ENCODE measurements at regions not wholly inside any gene's neighbourhood (a gene's known extent, or its start where the extent isn't known, plus 50 kb on each side); places are given as distances from the start of the nearest gene placed in this dataset.

DNA sequence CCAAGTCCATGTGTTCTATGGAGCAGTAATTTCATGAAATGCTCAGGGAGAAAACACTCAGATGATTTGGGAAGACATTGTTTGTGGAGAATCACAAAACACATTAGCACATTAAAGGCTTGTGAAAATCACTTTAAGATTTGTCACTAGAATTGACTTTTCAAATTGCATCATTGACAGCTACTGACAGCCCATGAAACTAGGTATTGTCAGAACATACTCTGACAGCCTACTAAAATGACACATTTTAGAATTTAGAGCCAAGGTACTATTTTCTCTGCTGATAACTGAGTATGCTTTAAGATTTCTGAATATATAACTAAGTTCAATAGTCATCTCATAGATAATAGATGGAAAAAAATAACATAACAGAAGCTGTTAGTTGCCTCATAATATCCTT, 67.4 kb upstream of the FOXC1 start:
- H3K4me3 ChIP-seq (replicated peaks in 1 of 2; ENCODE audit: low read depth in 2 of 2, low read length in 2 of 2): no peak overlapping the region
- TF ChIP-seq CTCF (IDR thresholded peaks at IDR 0.05; ENCODE audit: low read depth, low read length): no peak
- DNase-seq (ENCODE audit: low read depth in 2 of 2): no peak

- H3K4me3 ChIP-seq (replicated peaks in 1 of 2; ENCODE audit: low read depth in 2 of 2, low read length in 2 of 2): no peak overlapping the region
- TF ChIP-seq CTCF (IDR thresholded peaks at IDR 0.05; ENCODE audit: low read depth, low read length): no peak
- DNase-seq (ENCODE audit: low read depth in 2 of 2): no peak
Measured at GRCh38 chr6:1542764-1543163, 67.0 kb upstream of the FOXC1 start.

- no peak for TF ChIP-seq CTCF (IDR thresholded peaks at IDR 0.05; ENCODE audit: low read depth, low read length)
- DNase-seq (ENCODE audit: low read depth in 2 of 2): no peak
- no peak overlapping the region for H3K4me3 ChIP-seq (replicated peaks in 1 of 2; ENCODE audit: low read depth in 2 of 2, low read length in 2 of 2)
Measured at GRCh38 chr6:1544000-1544399, 65.7 kb upstream of the FOXC1 start.

DNA sequence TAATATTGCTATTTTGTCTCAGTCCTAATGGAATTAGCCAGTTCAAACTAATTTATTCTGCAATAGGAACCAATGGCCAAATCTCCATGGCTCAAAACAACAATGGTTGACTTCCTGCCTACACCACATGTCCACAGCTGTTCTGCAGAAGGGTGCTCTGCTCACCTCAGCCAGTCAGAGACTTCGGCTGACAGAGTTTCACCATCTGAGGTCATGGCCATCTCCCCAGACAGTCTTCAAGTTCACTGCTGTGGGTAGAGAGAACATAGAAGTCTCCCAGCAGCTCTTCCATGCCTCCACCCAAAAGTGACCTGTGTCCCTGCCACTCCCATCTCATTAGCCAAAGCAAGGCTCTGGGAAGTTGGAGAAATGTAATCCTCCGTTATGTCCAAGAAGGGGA, 65.1 kb upstream of the FOXC1 start:
- H3K4me3 ChIP-seq (replicated peaks in 1 of 2; ENCODE audit: low read depth in 2 of 2, low read length in 2 of 2): no peak overlapping the region
- TF ChIP-seq CTCF (IDR thresholded peaks at IDR 0.05; ENCODE audit: low read depth, low read length): no peak
- DNase-seq (ENCODE audit: low read depth in 2 of 2): no peak

DNA sequence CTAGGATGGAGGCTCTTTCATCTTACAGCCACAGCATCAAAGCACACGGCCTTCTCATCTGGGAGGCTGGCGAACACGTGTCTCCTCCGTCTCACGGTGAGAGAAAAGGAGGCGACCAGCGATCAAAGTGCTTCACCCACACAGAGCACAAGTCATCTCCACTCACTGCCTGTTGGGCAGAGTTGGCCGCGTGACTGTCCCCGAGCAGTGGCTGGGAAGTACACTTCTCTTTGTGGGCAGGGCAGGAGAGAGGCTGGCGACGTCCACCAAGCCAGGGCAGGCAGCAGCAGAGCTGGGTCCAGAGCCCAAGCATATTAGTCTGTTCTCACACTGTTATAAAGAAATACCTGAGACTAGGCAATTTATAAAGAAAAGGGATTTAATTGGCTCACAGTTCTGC, 64.1 kb upstream of the FOXC1 start:
- no peak for DNase-seq (ENCODE audit: low read depth in 2 of 2)
- no peak for TF ChIP-seq CTCF (IDR thresholded peaks at IDR 0.05; ENCODE audit: low read depth, low read length)
- no peak overlapping the region for H3K4me3 ChIP-seq (replicated peaks in 1 of 2; ENCODE audit: low read depth in 2 of 2, low read length in 2 of 2)

DNA sequence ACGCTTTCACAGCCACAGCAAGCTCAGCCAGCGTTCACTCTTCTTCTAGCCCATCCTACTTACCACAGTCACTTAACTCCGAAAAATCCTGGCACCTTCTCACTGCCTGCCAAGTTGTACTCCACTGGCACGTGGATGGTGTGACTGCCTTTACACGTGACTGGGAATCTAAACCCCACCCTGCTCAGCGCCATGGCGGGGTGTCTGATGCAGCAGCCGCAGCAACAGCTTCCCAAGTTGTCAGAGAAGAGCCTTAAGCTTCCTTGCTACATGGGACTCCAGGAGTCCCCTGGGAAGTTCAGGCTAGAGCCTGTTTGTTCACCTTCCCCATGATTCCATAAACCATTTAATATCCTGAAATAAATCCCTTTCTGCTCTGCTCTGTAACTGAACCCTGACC, 61.9 kb upstream of the FOXC1 start:
- H3K4me3 ChIP-seq (replicated peaks in 1 of 2; ENCODE audit: low read depth in 2 of 2, low read length in 2 of 2): no peak overlapping the region
- DNase-seq (ENCODE audit: low read depth in 2 of 2): no peak
- TF ChIP-seq CTCF (IDR thresholded peaks at IDR 0.05; ENCODE audit: low read depth, low read length): no peak

DNA sequence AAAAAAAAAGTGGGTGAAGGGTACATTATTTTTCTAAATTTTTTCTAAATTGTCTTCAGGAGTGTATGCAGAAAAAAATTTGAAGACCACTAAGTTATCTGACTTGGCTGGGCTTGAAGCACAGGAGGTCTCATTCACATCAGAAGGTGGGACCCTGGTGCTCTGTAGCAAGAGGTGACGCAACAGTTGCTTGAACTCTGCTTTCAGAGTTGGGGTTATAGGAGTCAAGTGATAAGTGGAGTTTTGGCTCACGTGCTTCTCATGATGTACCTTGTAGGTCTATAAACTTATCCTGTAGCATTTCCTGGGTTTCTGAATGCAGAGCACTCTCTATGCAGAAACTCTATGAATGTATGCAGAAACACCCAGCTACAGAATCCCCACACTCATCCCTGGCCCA, 58.5 kb upstream of the FOXC1 start:
- DNase-seq (ENCODE audit: low read depth in 2 of 2): no peak
- no peak overlapping the region for H3K4me3 ChIP-seq (replicated peaks in 1 of 2; ENCODE audit: low read depth in 2 of 2, low read length in 2 of 2)

More for the DNA sequence above, 58.5 kb upstream of the FOXC1 start:
- TF ChIP-seq CTCF (IDR thresholded peaks at IDR 0.05; ENCODE audit: low read depth, low read length): no peak
